ENCODE measurements at regions not wholly inside any gene's neighbourhood (a gene's known extent, or its start where the extent isn't known, plus 50 kb on each side); places are given as distances from the start of the nearest gene placed in this dataset.

- in situ Hi-C loops (cut with HindIII; ENCODE audit: low sequenced_read_pairs): no loop called here
- TF ChIP-seq, protein P1, sequence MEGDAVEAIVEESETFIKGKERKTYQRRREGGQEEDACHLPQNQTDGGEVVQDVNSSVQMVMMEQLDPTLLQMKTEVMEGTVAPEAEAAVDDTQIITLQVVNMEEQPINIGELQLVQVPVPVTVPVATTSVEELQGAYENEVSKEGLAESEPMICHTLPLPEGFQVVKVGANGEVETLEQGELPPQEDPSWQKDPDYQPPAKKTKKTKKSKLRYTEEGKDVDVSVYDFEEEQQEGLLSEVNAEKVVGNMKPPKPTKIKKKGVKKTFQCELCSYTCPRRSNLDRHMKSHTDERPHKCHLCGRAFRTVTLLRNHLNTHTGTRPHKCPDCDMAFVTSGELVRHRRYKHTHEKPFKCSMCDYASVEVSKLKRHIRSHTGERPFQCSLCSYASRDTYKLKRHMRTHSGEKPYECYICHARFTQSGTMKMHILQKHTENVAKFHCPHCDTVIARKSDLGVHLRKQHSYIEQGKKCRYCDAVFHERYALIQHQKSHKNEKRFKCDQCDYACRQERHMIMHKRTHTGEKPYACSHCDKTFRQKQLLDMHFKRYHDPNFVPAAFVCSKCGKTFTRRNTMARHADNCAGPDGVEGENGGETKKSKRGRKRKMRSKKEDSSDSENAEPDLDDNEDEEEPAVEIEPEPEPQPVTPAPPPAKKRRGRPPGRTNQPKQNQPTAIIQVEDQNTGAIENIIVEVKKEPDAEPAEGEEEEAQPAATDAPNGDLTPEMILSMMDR (IDR thresholded peaks at IDR 0.05; ENCODE audit: low read depth, low read length): no peak
- DNase-seq (ENCODE audit: low read depth, low spot score): no peak
- no peak overlapping the region for H3K4me3 ChIP-seq (ENCODE audit: low read depth, low read length)
These were observed 70.5 kb upstream of the CDYL2 start for GRCh38 chr16:80874925-80875324.

DNA sequence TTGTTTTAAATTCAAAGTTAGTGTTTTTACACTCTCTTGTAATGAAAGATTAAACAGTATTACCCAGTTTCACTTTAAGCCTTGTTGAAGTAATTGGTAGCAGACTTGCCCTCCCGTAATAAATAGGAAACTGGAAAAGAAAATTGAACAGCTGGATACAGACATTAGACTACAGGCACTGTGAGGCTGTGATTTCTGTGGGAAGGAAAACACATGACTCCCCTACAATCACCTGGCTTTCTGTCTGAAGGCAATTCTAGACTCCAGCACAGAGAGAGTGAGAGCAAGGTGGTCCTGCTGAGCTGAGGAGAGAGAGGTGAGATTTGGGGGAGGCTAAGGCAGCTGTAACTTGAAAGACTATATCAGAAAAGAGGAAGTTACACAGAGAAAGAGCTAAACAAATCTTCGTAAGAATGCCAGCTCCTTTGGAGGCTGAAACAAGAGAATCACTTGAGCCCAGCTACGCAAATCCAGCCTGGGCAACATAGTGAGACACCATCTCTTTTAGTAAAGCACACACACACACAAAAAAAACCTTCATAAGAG, 57.8 kb upstream of the CDYL2 start:
- no peak overlapping the region for H3K4me3 ChIP-seq (ENCODE audit: low read depth, low read length)
- TF ChIP-seq, protein P1 (IDR thresholded peaks at IDR 0.05; ENCODE audit: low read depth, low read length): no peak
- DNase-seq (ENCODE audit: low read depth, low spot score): no peak
- in situ Hi-C loops (cut with HindIII; ENCODE audit: low sequenced_read_pairs): no loop called here

All from astrocyte of the spinal cord (primary cell).